Stimulated activated naive CD8-positive, alpha-beta T cell treated with anti-CD3 and anti-CD28 coated beads, Interleukin-15, amount 100 ng/mL, for 72 hours (primary cell): ENCODE measurements at regions not wholly inside any gene's neighbourhood (a gene's known extent, or its start where the extent isn't known, plus 50 kb on each side); places are given as distances from the start of the nearest gene placed in this dataset.

Experiments
- ATAC-seq: fragments of 150-1000 bp; cut with Tn5 transposase; 2 replicates; pipeline ENCODE4 v1.10.0; 2021; ENCODE audit warnings: mild to moderate bottlenecking, moderate library complexity
- DNase-seq, 2 donors: peaks; one replicate each; pipeline ENCODE4 v3.0.0; 2021 to 2022
- H3K27ac Mint-ChIP-seq, 2 donors: one replicate each; pipeline ENCODE4 v1.8.0; 2022; ENCODE audit warnings: mild to moderate bottlenecking in 2 of 2, mixed read lengths in 2 of 2, moderate library complexity in 2 of 2
- H3K27me3 Mint-ChIP-seq: one replicate; pipeline ENCODE4 v1.8.0; 2022; ENCODE audit warnings: mixed read lengths
- H3K4me1 Mint-ChIP-seq: one replicate; pipeline ENCODE4 v1.8.0; 2022; ENCODE audit warnings: mild to moderate bottlenecking, mixed read lengths
- H3K4me3 Mint-ChIP-seq, 2 donors: one replicate each; pipeline ENCODE4 v1.8.0; 2022; ENCODE audit warnings: mild to moderate bottlenecking in 2 of 2, mixed read lengths in 2 of 2, moderate library complexity in 1 of 2
- H3K9me3 Mint-ChIP-seq, 2 donors: one replicate each; pipeline ENCODE4 v1.8.0; 2022; ENCODE audit warnings: mixed read lengths in 2 of 2

GRCh38 chr13:21757763-21758162, 86.9 kb downstream of the FGF9 start:
- Mint-ChIP-seq H3K4me3 (no peak overlapping the region), H3K27ac (no peak overlapping the region), H3K9me3 (no peaks in the 10 kb centered on the region), H3K4me1 (no peaks in the 10 kb centered on the region), H3K27me3 (no peaks in the 10 kb centered on the region)
- ATAC-seq = no peak
- DNase-seq = no peak

DNA sequence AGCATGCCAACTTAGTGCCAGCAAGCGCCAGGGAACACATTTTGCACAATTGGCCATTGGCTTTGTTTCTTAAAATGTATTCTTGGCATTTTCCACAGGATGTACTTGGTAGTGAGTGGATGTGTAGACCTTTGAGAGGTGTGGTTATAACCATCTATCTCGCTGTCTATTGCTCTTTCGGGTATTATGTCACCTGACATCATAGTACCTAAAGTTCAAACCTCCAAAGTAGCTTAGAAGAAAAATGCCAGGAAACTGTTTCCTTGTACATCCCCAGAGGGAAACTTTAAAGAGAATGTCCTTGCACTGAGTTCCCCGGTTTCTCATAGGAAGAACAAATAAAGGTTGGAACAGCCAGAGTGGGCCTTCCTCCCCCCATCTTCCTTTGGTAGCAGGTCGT, 87.6 kb downstream of the FGF9 start:
- no peak overlapping the region for H3K27ac Mint-ChIP-seq
- H3K27me3 Mint-ChIP-seq = no peaks in the 10 kb centered on the region
- H3K4me3 Mint-ChIP-seq = no peak overlapping the region
- DNase-seq (no peak), ATAC-seq (no peak)
- no peaks in the 10 kb centered on the region for H3K4me1 Mint-ChIP-seq
- no peaks in the 10 kb centered on the region for H3K9me3 Mint-ChIP-seq

GRCh38 chr13:21759463-21759862, 88.6 kb downstream of the FGF9 start:
- H3K4me3 Mint-ChIP-seq = no peak overlapping the region
- H3K4me1 Mint-ChIP-seq = no peaks in the 10 kb centered on the region
- DNase-seq = no peak
- H3K27me3 Mint-ChIP-seq = no peaks in the 10 kb centered on the region
- no peaks in the 10 kb centered on the region for H3K9me3 Mint-ChIP-seq
- no peak overlapping the region for H3K27ac Mint-ChIP-seq
- no peak for ATAC-seq

DNA sequence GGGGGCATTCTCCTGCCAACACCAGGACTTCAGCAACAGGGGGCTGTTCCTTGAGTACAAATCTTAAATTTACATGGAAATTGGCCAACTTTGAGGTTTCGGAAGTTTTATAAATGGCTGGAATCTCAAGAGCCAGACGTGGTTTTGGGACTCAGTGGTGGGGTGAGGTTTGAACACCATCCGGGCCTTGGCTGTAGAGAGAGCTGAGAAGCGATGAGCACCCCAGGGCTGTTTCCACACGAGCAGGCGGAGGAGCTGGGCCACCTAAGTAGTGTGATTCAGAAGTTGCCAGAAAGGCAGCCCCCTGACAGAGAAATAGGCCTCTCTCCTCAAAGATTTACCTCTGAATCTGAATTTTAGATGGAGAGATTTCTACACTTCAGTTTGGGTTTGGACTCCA, 89.0 kb downstream of the FGF9 start:
- Mint-ChIP-seq H3K27ac (no peak overlapping the region), H3K27me3 (no peaks in the 10 kb centered on the region), H3K4me1 (no peaks in the 10 kb centered on the region), H3K4me3 (no peak overlapping the region), H3K9me3 (no peaks in the 10 kb centered on the region)
- ATAC-seq = no peak
- no peak for DNase-seq

- H3K27me3 Mint-ChIP-seq = peaks cover 4% of the 10 kb centered on the region
- H3K4me1 Mint-ChIP-seq = no peaks in the 10 kb centered on the region
- H3K9me3 Mint-ChIP-seq = no peaks in the 10 kb centered on the region
- ATAC-seq (no peak), DNase-seq (no peak)
- H3K4me3 Mint-ChIP-seq = no peak overlapping the region
- no peak overlapping the region for H3K27ac Mint-ChIP-seq
Measured at GRCh38 chr13:21761770-21762169, 90.9 kb downstream of the FGF9 start.

DNA sequence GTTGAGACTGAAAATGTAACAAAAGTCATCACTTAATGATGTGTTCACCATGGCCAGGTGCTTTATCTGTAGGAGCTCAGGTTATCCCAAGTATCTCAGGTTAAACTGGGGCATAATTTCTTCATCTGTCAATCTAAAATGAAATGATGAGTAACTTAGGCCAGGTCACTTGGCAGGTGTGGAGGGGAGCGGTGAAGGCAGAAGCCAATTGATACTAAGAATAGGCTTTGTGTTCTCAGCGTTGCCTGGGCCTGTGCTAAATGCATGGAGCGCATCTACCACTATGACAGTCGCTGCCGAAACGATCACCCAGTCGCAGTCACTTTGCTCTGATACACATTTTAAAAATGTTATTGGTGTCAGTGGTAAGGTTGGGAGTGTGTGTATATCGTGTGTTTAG, 91.6 kb downstream of the FGF9 start:
- no peaks in the 10 kb centered on the region for H3K9me3 Mint-ChIP-seq
- ATAC-seq = no peak
- no peak overlapping the region for H3K27ac Mint-ChIP-seq

GRCh38 chr13:21767032-21767431, 96.2 kb downstream of the FGF9 start:
- Mint-ChIP-seq H3K9me3 (peaks cover 5 to 11% of the 10 kb centered on the region in 2 donors), H3K4me1 (no peaks in the 10 kb centered on the region), H3K4me3 (no peak overlapping the region), H3K27me3 (peaks cover 28% of the 10 kb centered on the region), H3K27ac (peak overlapping the region in 1 of 2 donors; percentile 64)
- ATAC-seq (no peak), DNase-seq (no peak)

More for the DNA sequence above, 91.6 kb downstream of the FGF9 start:
- no peak for DNase-seq
- Mint-ChIP-seq H3K4me1 (no peaks in the 10 kb centered on the region), H3K27me3 (peaks cover 11% of the 10 kb centered on the region), H3K4me3 (no peak overlapping the region)

- Mint-ChIP-seq H3K27ac (no peak overlapping the region), H3K4me1 (no peaks in the 10 kb centered on the region), H3K4me3 (no peak overlapping the region), H3K27me3 (peaks cover 36% of the 10 kb centered on the region), H3K9me3 (peaks cover 5 to 11% of the 10 kb centered on the region in 2 donors)
- no peak for ATAC-seq
- no peak for DNase-seq
Measured at GRCh38 chr13:21771075-21771474, 100.2 kb downstream of the FGF9 start.

DNA sequence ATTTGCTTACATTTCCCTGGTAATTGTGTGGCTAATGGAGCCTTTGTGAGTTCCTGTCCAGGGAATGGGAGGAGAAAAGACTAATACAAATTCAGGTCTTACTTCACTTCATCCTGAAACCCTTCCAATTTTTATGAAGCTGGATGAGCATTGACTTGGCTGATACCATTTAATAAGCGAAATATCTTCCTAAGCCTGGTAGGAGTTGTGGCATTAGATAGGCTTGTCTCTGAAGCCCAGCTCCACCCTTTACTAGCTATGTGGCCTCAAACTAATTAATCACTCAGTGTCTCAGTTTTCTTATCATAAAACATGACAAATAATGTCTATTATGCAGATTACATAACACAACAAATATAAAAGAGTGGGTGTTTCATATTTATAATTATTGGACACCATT, 106.3 kb downstream of the FGF9 start:
- H3K27me3 Mint-ChIP-seq = peaks cover 8% of the 10 kb centered on the region
- DNase-seq = no peak
- peaks cover 11 to 15% of the 10 kb centered on the region in 2 donors for H3K9me3 Mint-ChIP-seq

DNA sequence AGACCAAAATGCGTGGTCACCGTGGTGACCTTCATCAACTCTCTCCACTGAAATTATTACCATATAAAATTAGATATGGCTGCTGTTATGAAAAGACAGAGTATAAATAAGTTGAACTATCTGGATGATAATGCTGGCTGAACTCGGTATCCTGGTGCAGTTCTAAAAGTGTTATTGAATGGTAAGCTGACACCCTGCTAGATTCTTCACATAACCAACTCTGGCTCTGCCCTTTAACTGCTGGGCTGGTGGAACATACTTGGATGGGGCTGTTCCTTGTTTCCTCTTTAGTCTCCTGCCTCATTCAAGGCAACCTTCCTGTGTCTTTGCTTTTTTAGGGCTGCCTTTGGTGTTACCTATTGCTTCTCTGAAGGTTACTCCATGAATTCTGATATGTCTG, 106.9 kb downstream of the FGF9 start:
- Mint-ChIP-seq H3K4me3 (no peak overlapping the region), H3K27ac (no peak overlapping the region), H3K9me3 (peaks cover 11 to 15% of the 10 kb centered on the region in 2 donors), H3K4me1 (no peaks in the 10 kb centered on the region), H3K27me3 (peaks cover 6% of the 10 kb centered on the region)
- ATAC-seq = no peak
- DNase-seq = no peak

More for the DNA sequence above, 106.3 kb downstream of the FGF9 start:
- Mint-ChIP-seq H3K4me3 (no peak overlapping the region), H3K27ac (no peak overlapping the region), H3K4me1 (no peaks in the 10 kb centered on the region)
- no peak for ATAC-seq

- Mint-ChIP-seq H3K27me3 (peaks cover 8% of the 10 kb centered on the region), H3K4me3 (no peak overlapping the region), H3K9me3 (peaks cover 11 to 15% of the 10 kb centered on the region in 2 donors), H3K4me1 (no peaks in the 10 kb centered on the region), H3K27ac (no peak overlapping the region)
- no peak for ATAC-seq
- DNase-seq = no peak
Measured at GRCh38 chr13:21782736-21783135, 111.9 kb downstream of the FGF9 start.

GRCh38 chr13:21785990-21786389, 115.1 kb downstream of the FGF9 start:
- Mint-ChIP-seq H3K4me1 (no peaks in the 10 kb centered on the region), H3K27me3 (peaks cover 8% of the 10 kb centered on the region), H3K4me3 (no peak overlapping the region), H3K27ac (no peak overlapping the region), H3K9me3 (no peaks in the 10 kb centered on the region)
- no peak for ATAC-seq
- DNase-seq = no peak

GRCh38 chr13:21796066-21796465, 125.2 kb downstream of the FGF9 start:
- Mint-ChIP-seq H3K27ac (no peak overlapping the region), H3K9me3 (no peaks in the 10 kb centered on the region), H3K4me3 (no peak overlapping the region), H3K4me1 (no peaks in the 10 kb centered on the region), H3K27me3 (no peaks in the 10 kb centered on the region)
- no peak for ATAC-seq
- DNase-seq = no peak

DNA sequence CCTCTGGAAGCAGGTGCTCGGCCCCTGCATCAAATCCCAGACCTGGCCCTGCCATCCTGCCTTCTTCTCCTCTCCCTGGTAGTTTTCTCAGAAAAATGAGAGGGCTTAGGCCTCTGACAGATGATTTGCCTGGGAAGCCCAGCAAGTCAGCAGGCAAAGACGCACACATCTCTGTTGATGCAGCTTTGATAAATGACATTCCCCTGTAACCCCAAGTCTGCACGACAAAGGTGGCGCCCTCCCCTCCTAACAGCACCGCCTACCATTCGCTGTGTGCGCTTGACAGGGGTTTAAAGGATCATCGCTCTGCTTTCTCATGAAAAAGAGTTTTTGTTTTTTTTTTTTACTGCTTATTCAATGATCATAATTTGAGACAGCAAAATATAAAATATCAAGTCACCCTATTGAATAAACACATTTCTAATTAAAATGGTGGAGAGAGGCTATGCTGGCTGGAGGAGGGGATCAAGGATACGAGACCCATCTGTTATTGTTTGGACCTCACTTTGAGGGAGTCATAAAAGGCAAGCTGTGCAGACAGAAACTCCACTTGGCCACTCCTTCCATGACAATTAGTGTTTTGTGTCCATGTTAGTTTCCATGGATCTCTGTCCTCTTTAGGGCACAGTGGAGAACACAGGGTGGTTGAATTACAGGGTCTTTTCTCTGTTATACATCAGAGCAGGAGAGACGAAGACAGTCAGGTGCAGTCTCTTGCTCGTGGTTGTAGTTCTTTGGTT, 126.1 kb downstream of the FGF9 start:
- Mint-ChIP-seq H3K27me3 (no peaks in the 10 kb centered on the region), H3K27ac (no peak overlapping the region), H3K4me3 (no peak overlapping the region), H3K9me3 (no peaks in the 10 kb centered on the region), H3K4me1 (no peaks in the 10 kb centered on the region)
- DNase-seq (no peak), ATAC-seq (no peak)

- Mint-ChIP-seq H3K4me1 (no peaks in the 10 kb centered on the region), H3K27me3 (no peaks in the 10 kb centered on the region), H3K27ac (no peak overlapping the region), H3K9me3 (no peaks in the 10 kb centered on the region), H3K4me3 (no peak overlapping the region)
- no peak for ATAC-seq
- no peak for DNase-seq
Measured at GRCh38 chr13:21797736-21798135, 126.9 kb downstream of the FGF9 start.

- Mint-ChIP-seq H3K4me3 (no peak overlapping the region), H3K4me1 (no peaks in the 10 kb centered on the region), H3K27ac (no peak overlapping the region), H3K27me3 (no peaks in the 10 kb centered on the region), H3K9me3 (no peaks in the 10 kb centered on the region)
- no peak for DNase-seq
- ATAC-seq = no peak
Measured at GRCh38 chr13:21798181-21798580, 127.3 kb downstream of the FGF9 start.

DNA sequence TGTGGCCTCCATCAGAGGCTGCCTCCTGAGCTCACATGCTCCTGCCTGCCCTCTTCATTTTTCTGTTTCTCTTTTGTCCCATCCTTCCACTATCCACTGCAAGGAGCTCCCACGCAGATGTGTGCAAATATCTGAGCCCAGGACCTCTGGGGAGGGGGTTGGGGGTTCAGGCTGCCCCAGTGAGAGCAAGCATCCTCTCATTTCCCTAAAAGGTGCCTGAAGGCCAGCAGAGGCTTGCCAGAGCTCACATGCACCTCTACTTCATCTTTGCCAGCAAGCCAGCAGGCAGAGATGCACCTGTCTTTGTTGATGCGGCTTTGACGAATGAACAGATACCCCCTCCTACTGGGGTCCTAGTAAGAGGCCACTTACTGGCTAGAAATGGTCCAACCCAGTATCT, 128.8 kb downstream of the FGF9 start:
- Mint-ChIP-seq H3K4me1 (no peaks in the 10 kb centered on the region), H3K4me3 (no peak overlapping the region), H3K27ac (no peak overlapping the region), H3K9me3 (peaks cover 0 to 6% of the 10 kb centered on the region in 2 donors), H3K27me3 (peaks cover 7% of the 10 kb centered on the region)
- ATAC-seq (no peak), DNase-seq (no peak)
